ENCODE measurements at regions not wholly inside any gene's neighbourhood (a gene's known extent, or its start where the extent isn't known, plus 50 kb on each side); places are given as distances from the start of the nearest gene placed in this dataset.
"Not testable (repeated sequence)": the region's sequence is repeated elsewhere in the genome, so short reads cannot be mapped to it uniquely, and the experiment has no call there.

DNA sequence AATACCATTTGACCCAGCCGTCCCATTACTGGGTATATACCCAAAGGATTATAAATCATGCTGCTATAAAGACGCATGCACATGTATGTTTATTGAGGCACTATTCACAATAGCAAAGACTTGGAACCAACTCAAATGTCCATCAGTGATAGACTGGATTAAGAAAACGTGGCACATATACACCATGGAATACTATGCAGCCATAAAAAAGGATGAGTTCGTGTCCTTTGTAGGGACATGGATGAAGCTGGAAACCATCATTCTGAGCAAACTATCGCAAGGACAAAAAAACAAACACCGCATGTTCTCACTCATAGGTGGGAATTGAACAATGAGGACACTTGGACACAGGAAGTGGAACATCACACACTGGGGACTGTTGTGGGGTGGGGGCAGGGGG, 83.5 kb downstream of the GEMIN8 start:
- TF ChIP-seq, protein P1, sequence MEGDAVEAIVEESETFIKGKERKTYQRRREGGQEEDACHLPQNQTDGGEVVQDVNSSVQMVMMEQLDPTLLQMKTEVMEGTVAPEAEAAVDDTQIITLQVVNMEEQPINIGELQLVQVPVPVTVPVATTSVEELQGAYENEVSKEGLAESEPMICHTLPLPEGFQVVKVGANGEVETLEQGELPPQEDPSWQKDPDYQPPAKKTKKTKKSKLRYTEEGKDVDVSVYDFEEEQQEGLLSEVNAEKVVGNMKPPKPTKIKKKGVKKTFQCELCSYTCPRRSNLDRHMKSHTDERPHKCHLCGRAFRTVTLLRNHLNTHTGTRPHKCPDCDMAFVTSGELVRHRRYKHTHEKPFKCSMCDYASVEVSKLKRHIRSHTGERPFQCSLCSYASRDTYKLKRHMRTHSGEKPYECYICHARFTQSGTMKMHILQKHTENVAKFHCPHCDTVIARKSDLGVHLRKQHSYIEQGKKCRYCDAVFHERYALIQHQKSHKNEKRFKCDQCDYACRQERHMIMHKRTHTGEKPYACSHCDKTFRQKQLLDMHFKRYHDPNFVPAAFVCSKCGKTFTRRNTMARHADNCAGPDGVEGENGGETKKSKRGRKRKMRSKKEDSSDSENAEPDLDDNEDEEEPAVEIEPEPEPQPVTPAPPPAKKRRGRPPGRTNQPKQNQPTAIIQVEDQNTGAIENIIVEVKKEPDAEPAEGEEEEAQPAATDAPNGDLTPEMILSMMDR (conservative IDR thresholded peaks at IDR 0.05) = not testable (repeated sequence)
- not testable (repeated sequence) for TF ChIP-seq EZH2 (IDR thresholded peaks at IDR 0.05; ENCODE audit: low read depth)

Data from PC-9 (cell line).